SK-N-SH (cell line): ENCODE measurements at regions not wholly inside any gene's neighbourhood (a gene's known extent, or its start where the extent isn't known, plus 50 kb on each side); places are given as distances from the start of the nearest gene placed in this dataset.

Source experiments
- CTCF ChIP-seq: fragments of 200-600 bp; sonication (generic); IDR thresholded peaks from 2 replicates; pipeline ENCODE4 v1.6.1; 2017; ENCODE audit warnings: antibody characterized with exemption, mild to moderate bottlenecking, moderate library complexity
- EP300 ChIP-seq, 2 experiments: IDR thresholded peaks; 2 replicates each; pipeline versions ENCODE4 v1.4.0 to v1.6.1; 2012; ENCODE audit warnings: borderline replicate concordance in 1 of 2, low read depth in 1 of 2, low read length in 1 of 2
- FOXM1 ChIP-seq: IDR thresholded peaks from 2 replicates; pipeline ENCODE4 v1.4.0; 2012; ENCODE audit warnings: low read depth, mild to moderate bottlenecking
- GATA2 ChIP-seq: sonication (generic); formaldehyde crosslinking; IDR thresholded peaks from 2 replicates; pipeline ENCODE4 v1.5.0; 2020; ENCODE audit warnings: mild to moderate bottlenecking, missing genetic modification reagents
- IRF3 ChIP-seq: fragments of 150-350 bp; IDR thresholded peaks from 2 replicates; pipeline ENCODE4 v1.6.1; 2016; ENCODE audit warnings: mild to moderate bottlenecking, low read depth, low read length
- JUND ChIP-seq: IDR thresholded peaks from 2 replicates; pipeline ENCODE4 v1.4.0; 2012
- MAX ChIP-seq: IDR thresholded peaks from 2 replicates; pipeline ENCODE4 v1.4.0; 2012; ENCODE audit warnings: low read depth
- NRF1 ChIP-seq: IDR thresholded peaks from 2 replicates; pipeline ENCODE4 v1.6.1; 2012; ENCODE audit warnings: low read depth, mild to moderate bottlenecking, low read length
- POLR2AphosphoS5 ChIP-seq: IDR thresholded peaks from 2 replicates; pipeline ENCODE4 v1.6.1; 2012; ENCODE audit warnings: low read depth, low read length
- RAD21 ChIP-seq: IDR thresholded peaks from 2 replicates; pipeline ENCODE4 v1.6.1; 2012; ENCODE audit warnings: mild to moderate bottlenecking, low read length
- REST ChIP-seq: IDR thresholded peaks from 2 replicates; pipeline ENCODE4 v1.6.1; 2012; ENCODE audit warnings: mild to moderate bottlenecking, low read depth, low read length, moderate library complexity
- RFX5 ChIP-seq: IDR thresholded peaks from 2 replicates; pipeline ENCODE4 v1.6.1; 2012; ENCODE audit warnings: mild to moderate bottlenecking, improper control_type of control experiment, low read length
- TAF1 ChIP-seq: IDR thresholded peaks from 2 replicates; pipeline ENCODE4 v1.6.1; 2012; ENCODE audit warnings: low read depth, mild to moderate bottlenecking, low read length, moderate library complexity, borderline replicate concordance

- no peak for TF ChIP-seq RAD21
- TF ChIP-seq RFX5 = no peak
- no peak for TF ChIP-seq FOXM1
- TF ChIP-seq MAX = no peak
- no peak for TF ChIP-seq CTCF
- no peak for TF ChIP-seq POLR2AphosphoS5
- TF ChIP-seq TAF1 = no peak
- no peak for TF ChIP-seq GATA2 (CRISPR knock-in tag)
- TF ChIP-seq NRF1 = no peak
- TF ChIP-seq REST = no peak
- no peak for TF ChIP-seq JUND
- no peak for TF ChIP-seq EP300 (IDR thresholded peaks at IDR 0.05; ENCODE audit: borderline replicate concordance in 1 of 2, low read depth in 1 of 2, low read length in 1 of 2)
- TF ChIP-seq IRF3 = no peak
Measured at GRCh38 chr13:106263801-106264200, 271.7 kb downstream of the EFNB2 start.
